ENCODE measurements at regions not wholly inside any gene's neighbourhood (a gene's known extent, or its start where the extent isn't known, plus 50 kb on each side); places are given as distances from the start of the nearest gene placed in this dataset.

- TF ChIP-seq POLR2A (IDR thresholded peaks at IDR 0.05; ENCODE audit: extremely low read depth, insufficient read length) = no peak
- no peak for TF ChIP-seq CTCF (IDR thresholded peaks at IDR 0.05; ENCODE audit: low read depth, low read length)
- TF ChIP-seq, protein P1, sequence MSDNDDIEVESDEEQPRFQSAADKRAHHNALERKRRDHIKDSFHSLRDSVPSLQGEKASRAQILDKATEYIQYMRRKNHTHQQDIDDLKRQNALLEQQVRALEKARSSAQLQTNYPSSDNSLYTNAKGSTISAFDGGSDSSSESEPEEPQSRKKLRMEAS (IDR thresholded peaks at IDR 0.05; ENCODE audit: low read depth, low read length) = no peak
Measured at GRCh38 chr3:137615659-137616418, 148.3 kb upstream of the SOX14 start.
